ENCODE measurements at regions not wholly inside any gene's neighbourhood (a gene's known extent, or its start where the extent isn't known, plus 50 kb on each side); places are given as distances from the start of the nearest gene placed in this dataset.

- TF ChIP-seq CTCF (conservative IDR thresholded peaks at IDR 0.05; ENCODE audit: low read length) (no peak), EZH2phosphoT487 (IDR thresholded peaks at IDR 0.05; ENCODE audit: borderline replicate concordance, low read depth, low read length) (no peak)
These were observed 219.1 kb upstream of the LRIG1 start for GRCh38 chr3:66719796-66720356.
